Islet precursor cell (in vitro differentiated cells): ENCODE measurements at regions not wholly inside any gene's neighbourhood (a gene's known extent, or its start where the extent isn't known, plus 50 kb on each side); places are given as distances from the start of the nearest gene placed in this dataset.
A peak's percentile ranks its signal among the peaks of the same experiment; 100 is the strongest.

ENCODE experiments used
- DNase-seq: peaks from one replicate; pipeline ENCODE4 v3.0.0-alpha.2; 2018

DNA sequence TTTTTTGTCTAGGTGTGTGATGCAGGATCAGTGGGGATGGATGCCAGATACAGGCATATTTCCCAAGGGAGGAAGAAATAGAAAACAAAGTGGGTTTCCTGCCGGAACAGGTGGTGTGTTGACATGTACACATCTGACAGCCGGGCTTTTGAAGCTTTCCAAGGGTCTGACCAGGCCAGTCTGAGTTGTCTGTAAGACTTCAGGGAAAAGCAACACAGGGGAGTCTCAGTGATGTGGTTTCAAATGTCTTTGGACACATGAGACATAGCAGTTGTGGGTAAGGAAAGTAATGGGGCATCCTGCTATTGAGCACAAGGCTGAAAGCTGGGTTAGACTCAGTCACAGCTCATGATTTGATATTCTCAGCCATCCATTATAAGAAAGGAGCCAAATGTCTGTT is 274.9 kb downstream of the PIK3R1 start:
- no peak for DNase-seq

DNA sequence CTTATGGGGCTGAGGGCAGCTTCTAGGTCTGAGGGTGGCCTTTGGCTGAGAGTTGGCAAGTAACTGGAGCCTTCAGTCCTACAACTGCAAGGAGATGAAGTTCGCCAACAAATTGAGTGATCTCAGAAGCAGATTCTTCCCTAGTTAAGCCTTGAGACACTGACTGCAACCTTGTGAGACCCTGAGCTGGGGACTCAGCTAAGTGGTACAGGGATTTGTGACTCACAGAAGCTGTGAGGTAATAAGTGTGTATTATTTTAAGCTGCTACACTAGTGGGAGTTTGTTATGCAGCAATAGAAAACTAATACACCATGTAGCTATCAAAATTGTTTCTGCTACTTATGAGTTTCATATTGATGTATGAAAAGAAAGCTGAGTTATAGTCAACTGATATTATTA is 279.2 kb downstream of the PIK3R1 start:
- no peak for DNase-seq

DNA sequence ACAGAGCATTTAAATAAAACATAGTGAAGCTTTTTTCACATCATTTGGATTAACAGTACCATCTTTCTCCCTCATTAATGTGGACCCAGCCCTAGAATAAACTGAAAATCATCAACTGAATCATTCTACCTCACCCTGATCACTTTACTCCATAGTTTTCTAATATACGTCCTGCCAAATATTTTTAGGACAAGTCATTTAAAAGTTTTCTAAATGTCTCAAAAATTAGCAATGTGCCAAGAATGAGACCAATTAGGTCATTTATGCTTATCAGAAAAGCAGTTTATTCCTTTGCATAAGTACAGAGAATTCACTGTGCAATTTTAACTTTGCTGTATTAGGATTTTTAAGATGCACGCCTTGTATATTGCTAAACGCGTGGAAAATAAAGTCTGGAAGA is 284.4 kb downstream of the PIK3R1 start:
- no peak for DNase-seq

DNA sequence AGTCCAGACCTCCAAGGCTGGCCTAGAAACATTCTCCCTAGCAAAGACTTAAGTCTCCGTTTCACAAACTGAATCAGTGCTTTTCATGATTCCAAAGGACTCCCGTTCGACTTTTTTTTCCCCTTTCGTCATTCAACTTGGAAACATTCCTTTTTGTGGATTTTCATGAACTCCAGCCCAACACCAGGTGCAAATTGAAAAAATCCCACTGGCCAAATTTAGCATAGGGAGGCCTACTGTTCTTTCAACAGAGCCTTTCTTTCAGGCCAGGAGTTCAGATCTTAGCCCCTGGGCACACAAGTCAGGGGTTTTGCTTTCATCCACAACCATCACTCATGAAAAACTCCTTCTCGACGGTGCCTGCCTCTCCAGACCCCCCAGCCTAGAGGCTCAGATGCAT is 285.3 kb downstream of the PIK3R1 start:
- no peak for DNase-seq

DNA sequence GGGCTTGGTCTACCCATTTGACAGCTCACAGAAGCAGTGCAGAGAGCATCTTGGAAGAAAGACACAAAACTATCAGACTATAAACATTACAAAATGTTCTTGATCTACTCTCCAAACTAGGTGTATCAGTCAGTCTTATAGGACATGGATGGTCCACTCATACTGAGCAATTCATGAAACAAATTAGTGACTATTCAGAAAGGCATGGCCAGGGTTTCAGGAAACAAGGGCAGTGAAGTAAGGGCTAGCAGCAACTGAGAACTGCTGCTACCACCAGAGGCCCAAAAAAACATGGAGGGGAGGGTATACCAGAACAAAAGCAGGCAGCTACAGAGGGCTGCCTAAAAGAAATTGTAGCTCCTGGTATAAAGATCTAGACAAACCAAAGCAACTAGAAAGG is 287.0 kb downstream of the PIK3R1 start:
- DNase-seq, result no peak

DNA sequence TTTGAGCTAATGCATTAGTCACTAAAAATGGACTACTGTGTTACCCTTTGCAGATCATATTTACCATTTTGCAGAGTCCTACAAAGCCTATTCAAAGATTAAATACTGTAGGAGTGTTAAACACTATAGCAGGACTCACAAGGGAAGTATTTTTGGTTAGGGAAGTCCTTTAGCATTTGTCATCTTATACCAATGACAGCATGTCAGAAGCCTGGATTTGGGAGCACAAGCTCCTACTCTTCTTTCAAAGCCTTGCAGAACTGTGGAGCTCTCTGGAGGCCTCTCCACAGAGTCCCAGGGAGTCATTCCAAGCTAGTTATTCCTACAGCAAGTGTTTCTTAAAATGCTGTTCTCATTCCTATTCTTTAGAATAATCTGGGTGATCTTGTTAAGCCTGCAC is 288.8 kb downstream of the PIK3R1 start:
- no peak for DNase-seq

DNA sequence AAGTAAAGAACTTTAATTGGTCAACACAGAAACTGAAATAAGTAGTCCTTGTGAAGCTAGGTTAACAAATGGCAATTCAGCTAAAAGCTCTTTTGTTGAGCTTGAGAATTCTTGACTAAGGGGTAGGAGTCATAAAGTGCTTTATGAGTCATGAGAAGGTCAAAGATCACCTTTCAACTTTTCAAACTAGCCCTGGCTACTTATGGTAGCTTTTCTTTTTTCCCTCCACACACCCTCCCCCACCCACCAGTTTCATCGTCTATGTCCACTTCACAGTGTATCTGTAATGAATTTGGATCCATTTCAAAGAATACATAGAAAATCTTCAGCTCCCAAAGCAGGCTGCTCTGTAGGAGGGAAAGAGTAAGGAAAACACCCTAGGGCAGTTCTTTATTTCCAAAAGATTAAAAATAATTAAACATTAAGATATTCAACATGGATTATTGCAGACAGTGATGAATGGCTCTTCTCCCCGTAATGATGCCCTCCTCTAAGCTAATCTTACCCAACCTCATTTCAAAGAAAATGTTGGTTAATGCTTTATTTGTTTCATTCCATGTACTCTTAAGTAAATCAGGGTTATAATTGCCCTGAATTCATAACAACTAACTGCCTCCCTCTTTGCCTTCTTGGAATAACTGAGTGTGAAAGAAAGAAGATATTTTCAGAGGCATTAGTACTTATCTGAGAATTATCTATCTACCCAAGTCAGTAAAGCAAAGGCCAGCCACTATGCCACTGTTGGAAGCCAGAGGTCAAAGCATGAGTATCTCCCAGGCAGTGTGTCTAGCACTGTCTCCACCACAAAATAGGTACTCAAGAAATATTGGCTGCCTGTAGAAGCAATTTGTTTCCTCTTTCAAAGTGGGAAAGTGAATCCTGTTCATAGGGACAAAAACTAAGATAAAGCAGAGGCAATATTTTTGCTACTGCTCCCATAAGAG is 290.6 kb downstream of the PIK3R1 start:
- peak; percentile 71 for DNase-seq

DNA sequence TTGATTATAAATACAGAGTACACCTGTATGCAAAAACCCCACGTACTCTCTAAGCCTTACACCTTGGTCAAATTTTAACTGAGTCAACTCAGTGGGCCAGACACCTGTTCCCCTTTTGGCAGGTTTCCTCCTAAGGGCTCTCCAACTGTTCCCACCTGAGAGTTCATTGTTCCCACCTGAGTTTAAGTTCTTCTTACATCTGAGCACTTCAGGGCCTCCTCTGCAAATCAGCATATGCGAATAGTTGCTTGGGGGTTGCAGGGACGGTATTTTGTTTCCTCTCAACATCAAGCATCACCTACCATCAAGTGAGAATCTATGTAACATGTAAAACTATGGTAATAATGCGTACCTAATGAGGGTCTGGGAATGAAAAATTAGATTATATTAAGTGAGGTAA is 300.0 kb downstream of the PIK3R1 start:
- no peak for DNase-seq

DNA sequence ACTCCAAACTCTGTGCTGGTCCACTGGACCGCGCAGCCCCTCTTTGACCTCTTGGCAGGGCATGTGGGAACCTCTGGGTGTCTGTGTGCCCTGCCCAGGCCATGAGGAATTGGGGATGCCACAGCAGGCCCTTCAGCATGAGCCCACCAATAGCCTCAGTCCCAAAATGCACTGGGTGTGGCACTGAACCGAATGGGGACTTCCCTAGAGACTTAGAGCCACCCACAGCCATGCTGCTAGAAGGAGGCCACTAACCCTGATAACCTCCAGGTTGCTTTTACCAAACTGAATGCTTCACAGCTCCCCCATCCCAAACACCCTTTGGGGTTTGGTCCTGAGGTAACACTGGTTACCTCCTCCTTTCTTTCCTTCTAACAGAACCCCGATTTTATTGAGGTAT is 302.7 kb downstream of the PIK3R1 start:
- no peak for DNase-seq

DNA sequence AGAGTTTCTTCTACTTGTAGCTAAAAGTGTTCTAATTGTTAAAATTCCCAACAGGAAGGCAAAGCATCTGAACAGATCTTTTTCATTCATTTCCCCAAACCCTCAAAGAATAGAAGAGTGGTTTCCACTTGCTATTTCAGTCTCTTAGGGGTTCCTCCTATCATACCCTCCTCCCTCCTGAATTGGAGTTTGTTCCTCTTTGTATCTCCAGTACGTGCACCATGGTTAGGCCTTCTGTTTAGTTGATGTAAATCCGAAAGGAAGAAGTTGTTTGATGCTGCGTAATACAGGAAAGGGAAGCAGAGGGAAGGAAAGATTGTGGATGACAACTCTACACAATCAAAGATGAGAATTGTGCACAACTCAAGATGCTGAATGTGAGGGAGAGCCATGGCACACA is 303.6 kb downstream of the PIK3R1 start:
- no peak for DNase-seq

DNA sequence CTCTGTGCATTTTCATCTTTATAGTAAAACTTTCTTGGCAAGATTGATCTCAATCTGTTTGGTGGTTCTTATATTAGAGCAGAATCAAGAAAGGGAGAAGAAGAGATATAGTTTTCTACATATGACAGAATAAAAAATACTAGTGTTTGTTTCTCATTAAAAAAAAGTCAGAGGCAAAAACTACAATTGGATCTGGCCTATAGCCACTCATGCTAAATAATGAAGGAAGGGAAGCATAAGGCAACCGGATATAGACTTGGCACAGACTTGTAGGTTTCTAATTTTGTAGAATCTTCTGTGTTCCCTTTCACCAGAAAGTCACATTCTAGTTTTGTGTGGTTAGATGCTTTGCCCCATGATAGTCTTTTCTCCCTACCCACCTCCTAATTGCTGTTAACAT is 306.2 kb downstream of the PIK3R1 start:
- no peak for DNase-seq

DNA sequence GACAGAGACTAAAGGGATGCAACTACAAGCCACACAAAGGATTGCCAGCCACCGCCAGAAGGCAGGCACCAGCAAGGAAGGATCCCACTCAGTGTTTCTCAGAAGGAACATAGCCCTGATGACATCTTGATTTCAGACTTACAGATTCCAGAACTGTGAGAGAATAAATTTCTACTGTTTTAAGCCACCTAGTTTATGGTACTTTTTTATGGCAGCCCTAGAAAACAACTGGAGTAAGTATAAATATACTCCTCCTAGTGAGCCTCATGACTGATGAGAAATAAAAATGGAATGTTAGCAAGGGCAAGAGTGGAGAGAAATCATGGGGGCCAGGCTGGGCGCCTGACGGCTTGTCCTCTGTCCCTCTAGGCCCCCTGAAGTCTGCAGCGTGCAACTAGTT is 307.3 kb downstream of the PIK3R1 start:
- DNase-seq, result no peak

DNA sequence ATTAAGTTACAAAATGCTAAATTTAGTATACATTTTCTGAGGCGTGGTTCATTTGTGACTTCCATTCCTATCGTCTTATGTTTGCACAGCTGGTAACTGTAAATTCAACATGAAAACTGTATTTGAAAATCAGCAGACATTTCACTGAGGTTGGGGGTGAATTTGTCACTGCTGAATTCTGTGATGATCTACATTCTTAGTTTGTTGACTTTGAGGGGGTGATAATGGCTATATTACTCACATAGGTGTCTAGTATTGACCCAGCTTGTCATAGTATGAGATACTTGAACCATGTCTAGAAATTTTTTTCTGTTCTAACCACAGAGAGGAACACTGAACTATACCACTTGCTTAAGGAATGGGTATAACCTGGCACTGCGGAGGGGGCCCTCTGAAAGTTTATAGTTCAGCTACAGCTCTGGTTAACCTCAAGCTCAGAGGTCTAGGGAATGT is 313.3 kb downstream of the PIK3R1 start:
- no peak for DNase-seq

DNA sequence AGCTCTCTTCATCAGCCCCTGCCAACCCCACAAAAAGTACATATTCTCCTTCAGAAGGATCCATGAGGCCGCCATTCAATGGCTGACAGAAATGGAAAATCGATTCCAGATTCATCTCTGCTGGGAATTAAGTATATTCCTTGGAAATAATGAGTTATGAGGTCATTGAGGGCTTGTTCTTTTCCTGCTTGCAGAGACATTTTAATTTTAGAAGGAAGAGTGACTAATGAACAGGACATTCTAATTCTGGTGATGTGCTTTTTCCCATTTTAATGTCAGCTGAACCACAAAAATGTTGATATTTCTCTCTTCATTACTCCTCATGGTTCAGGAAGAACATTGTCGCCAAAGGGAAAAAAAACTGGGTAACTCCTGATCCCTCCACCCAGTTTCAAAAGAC is 314.0 kb downstream of the PIK3R1 start:
- no peak for DNase-seq

DNA sequence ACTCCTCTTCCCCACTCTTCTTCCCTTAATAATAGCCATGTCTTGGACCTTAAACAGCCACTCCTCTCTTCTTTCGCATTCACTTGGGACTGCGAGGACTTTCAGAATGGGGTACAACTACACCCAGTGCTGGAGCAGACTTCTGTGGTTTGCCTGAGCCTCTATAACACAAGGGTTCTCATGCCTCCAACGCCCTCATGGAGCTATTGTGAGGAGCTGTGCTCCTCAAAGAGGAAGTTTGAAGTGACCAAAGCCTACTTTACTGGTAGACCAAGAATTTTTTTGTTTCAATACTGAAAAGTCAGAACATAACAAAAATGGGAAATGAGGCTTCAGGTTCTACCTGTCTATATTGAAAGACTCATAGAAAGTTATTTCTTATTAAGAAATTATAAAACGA is 316.4 kb downstream of the PIK3R1 start:
- DNase-seq, result no peak

DNA sequence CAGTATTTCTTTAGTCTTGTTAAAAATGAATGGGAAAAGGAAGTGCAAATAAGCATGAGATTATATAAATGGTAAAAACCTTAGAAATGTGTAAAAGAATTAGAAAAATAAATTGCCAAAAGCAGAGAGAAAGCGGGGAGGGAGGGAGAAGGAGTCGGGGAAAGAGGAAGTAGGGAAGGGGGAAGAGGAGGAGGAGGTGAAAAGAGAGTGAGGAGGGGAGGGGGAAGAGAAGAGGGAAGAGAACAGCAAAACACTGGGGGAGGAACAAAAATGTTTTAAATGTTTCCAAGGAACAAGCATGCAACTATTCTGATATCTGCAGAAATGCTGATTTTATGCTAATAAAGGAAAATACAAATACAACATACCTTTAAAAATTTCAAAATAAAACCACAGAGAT is 317.5 kb downstream of the PIK3R1 start:
- DNase-seq, result no peak

DNA sequence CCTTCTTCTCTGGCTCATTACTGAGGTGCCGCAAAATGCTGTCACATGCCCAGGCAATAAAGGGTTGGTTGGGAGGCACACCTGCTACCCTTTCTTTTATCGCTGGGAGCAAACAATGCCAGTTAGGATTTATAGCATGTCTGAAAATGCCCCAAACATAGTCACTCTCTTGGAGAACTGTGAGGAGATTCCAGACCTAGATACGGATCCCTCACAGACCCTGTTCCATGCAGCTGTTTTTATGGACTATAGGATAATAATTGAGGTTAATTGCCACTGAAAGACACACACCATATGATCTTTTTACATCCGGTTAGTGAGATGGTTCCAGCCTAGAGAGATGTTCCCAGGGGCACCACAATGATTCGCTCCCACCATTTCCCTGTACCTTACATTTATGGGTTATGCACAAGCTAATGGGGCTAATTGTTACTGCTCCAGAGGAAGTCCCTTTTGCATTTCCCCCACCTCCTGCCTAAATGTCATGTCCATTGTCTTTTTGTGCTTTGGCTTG is 318.1 kb downstream of the PIK3R1 start:
- DNase-seq, result no peak

DNA sequence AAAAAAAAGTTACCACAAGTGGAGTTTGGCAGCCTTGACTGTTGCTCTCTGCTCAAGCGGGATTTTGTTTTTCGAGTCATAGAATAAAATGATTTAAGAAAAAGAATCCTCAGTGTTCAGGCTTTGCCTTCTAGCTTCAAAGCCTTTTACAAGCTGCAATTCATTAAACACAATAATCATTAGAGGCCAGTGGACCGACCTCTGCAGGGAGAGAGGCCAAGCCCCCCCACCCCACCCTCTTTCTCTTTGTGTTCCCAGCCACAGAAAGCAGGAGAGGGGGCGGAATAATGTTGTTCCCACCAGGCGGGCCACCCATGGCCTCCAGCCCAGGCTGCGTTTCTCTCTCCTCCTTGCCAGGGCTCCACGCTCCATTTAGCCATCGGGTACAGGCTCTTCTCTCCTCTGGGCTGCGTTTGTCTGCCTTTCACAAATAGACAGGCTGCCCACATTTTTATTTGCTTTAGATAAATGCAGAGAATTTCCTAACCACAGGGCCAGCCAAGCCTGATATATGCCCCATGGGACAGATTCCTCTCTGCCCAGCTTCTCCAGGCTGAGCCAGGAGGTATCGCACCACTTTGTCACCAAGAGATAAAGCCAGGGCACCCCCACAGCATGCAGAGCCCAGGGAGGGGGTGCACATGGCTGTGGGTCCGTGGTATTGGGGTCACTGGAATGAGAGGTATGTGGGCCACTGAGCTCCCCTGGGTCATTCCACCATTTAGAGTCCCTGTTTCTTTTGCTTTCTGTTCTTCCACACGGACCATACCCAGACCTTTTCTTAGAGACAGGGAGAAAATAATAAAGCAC is 318.8 kb downstream of the PIK3R1 start:
- DNase-seq, result no peak

DNA sequence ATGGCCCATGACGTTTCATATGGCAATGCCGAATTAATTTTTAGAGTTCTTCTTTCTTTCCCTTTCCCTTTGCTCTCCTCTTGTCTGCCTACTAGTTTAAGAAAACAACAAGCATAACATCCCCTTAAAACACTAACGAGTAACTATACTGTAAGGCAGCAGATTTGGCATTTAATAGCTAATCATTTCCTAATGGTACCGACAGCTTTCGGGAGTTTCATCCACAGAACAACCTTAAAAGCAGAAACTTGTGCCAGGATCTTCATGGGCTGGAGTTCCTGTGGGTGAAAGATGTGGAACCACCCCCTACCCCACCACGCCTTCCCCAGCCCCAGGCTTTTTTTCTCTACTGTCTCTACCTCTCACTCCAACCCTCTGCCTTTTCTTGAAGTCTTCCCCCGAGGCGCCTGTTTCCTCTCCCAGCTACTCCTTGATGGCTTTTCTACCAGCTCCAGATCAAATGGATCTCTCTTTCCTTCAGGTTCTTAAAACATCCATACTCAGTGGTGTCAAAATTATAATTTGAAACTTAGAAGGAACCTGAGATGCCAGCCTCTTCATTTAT is 319.5 kb downstream of the PIK3R1 start:
- no peak for DNase-seq

DNA sequence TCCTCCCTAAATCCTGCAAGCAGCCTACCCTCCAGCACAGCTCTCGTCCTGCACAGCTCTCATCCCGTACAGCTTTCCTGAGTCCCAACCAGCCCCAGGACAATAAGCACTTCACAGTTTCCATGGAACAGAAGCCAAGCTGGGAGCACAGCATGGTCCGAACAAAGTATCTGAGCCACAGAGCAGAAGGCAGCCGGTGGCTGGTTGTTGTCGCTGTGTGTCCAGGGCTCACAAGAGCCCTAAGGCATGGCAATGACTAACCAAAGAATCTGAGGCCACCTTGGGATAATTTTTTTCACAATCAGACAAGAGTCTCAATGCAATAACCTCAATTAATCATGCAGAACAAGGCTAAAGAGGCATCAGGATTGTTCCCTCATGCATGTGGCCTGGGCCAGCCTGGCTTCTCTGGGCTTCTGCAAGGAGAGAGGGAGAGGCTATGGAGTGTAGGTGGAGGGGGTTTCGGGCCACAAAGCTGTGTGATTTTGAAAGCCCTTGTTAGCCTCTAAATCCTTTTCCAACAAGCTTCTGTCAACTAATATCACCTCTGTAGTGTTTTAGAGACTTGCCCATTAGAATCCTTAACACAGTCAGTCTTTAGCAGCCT is 323.4 kb downstream of the PIK3R1 start:
- no peak for DNase-seq

DNA sequence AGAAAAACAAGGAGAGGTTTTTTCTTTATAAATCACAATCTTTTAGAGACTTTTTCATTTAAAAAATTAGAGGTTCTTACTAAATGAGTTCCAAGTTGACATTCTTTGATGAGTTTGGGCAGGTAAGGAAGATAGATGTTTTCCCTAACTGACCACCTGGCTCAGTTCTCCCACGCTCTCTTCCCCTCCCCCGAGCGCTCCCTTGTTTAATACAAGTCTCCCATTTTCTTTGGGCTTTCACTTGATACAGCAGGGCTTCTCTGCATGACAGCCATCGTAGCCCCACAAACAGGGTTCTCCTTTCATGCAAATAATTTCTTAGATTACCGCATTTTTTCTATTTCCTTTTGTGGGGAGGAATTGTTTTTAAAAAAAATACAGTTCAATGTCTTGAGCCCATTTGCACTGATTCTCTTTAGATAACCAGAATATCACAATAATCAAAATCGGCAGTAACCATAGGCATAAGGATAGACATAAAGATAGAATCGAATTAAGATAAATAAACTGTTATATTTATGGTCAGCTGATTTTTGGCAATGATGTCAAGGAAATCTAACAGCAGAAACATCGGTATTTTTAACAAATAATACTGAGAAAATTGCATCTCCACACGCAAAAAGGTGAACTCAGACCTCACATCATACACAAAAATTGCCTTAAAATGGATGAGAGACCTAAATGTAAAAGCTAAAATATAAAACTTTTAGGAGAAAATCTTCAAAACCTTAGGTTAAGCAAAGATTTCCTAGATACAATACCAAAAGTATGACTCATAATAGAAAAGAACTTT is 325.4 kb downstream of the PIK3R1 start:
- no peak for DNase-seq

DNA sequence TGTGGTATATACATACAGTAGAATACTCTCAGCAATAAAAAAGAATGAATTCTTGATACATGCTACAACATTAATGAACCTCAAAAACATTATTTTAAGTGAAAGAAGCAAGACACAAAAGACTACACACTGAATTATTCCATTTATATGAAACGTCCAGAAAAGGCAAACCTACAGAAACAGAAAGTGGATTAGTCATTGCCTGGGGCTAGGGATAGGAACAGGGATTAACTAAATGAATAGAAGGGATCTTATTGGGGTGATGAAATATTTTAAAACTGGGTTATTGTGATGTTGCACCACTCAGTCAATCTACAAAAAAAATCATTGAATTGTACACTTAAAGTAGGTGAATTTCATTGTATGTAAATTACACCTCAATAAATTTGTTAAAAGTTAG is 326.7 kb downstream of the PIK3R1 start:
- DNase-seq, result no peak
